SK-N-SH (cell line): ENCODE measurements at regions not wholly inside any gene's neighbourhood (a gene's known extent, or its start where the extent isn't known, plus 50 kb on each side); places are given as distances from the start of the nearest gene placed in this dataset.

Experiments used
- CTCF ChIA-PET: fragments of 300-600, 350-600 bp; formaldehyde crosslinking; extraction: SDS; loops from one replicate; lab custom pipeline; 2021; lab: Yijun Ruan, JAX
- POLR2A ChIA-PET: fragments of 350-600 bp; sonication (Branson Sonifier 250); formaldehyde crosslinking; extraction: SDS; loops from one replicate; lab custom pipeline; 2020; ENCODE audit warnings: antibody characterized with exemption, inconsistent platforms; lab: Yijun Ruan, JAX
- DNase-seq: peaks from one replicate; pipeline ENCODE4 v3.0.0; 2012
- H2AFZ ChIP-seq: fragments of 200-600 bp; sonication (generic); 2 replicates; pipeline ENCODE4 v1.8.1; 2016; ENCODE audit warnings: antibody characterized with exemption, mild to moderate bottlenecking, low read depth
- H3F3A ChIP-seq: fragments of 200-600 bp; sonication (generic); replicated peaks from 2 replicates; pipeline ENCODE3; 2016; ENCODE audit warnings: antibody characterized with exemption, mild to moderate bottlenecking; ENCODE audit not compliant: insufficient read depth
- H3K27ac ChIP-seq, 2 experiments: fragments of 200-500 bp in 1 of 2; fragments of 200-600 bp in 1 of 2; sonication (Bioruptor generic) in 1 of 2; sonication (generic), shearing (Covaris generic) in 1 of 2; 2 replicates each; pipeline versions ENCODE4 v1.5.1 to v1.6.1; 2014 to 2016; ENCODE audit warnings: low read depth in 2 of 2, inconsistent platforms in 1 of 2, low read length in 1 of 2, mild to moderate bottlenecking in 1 of 2, mixed read lengths in 1 of 2
- H3K27me3 ChIP-seq: fragments of 200-600 bp; sonication (generic), shearing (Covaris generic); 2 replicates; pipeline ENCODE4 v1.6.1; 2016; ENCODE audit warnings: mixed run types; ENCODE audit not compliant: insufficient read depth
- H3K36me3 ChIP-seq, 2 experiments: fragments of 200-500 bp in 1 of 2; fragments of 200-600 bp in 1 of 2; sonication (Bioruptor generic) in 1 of 2; sonication (generic) in 1 of 2; replicated peaks in 1 of 2; 2 replicates each; pipeline versions ENCODE3 to v1.5.1; 2014 to 2016; ENCODE audit warnings: low read length in 1 of 2, mild to moderate bottlenecking in 1 of 2; ENCODE audit not compliant: insufficient read depth in 2 of 2, control insufficient read depth in 1 of 2
- H3K4me1 ChIP-seq, 2 experiments: fragments of 200-500 bp in 1 of 2; fragments of 200-600 bp in 1 of 2; sonication (Bioruptor generic) in 1 of 2; sonication (generic), shearing (Covaris generic) in 1 of 2; 2 replicates each; pipeline versions ENCODE4 v1.5.1 to v1.6.1; 2014 to 2016; ENCODE audit warnings: low read depth in 1 of 2, low read length in 1 of 2, mixed run types in 1 of 2; ENCODE audit not compliant: insufficient read depth in 2 of 2, control insufficient read depth in 1 of 2
- H3K4me2 ChIP-seq: fragments of 200-600 bp; sonication (generic), shearing (Covaris generic); 2 replicates; pipeline ENCODE4 v1.6.1; 2017; ENCODE audit warnings: mixed run types
- H3K4me3 ChIP-seq, 2 experiments: fragments of 200-500 bp in 1 of 2; fragments of 200-600 bp in 1 of 2; sonication (Bioruptor generic) in 1 of 2; sonication (generic), shearing (Covaris generic) in 1 of 2; 2 replicates each; pipeline versions ENCODE4 v1.5.1 to v1.8.1; 2014 to 2016; ENCODE audit warnings: low read depth in 2 of 2, inconsistent platforms in 1 of 2, low read length in 1 of 2, mild to moderate bottlenecking in 1 of 2, mixed read lengths in 1 of 2, moderate library complexity in 1 of 2
- H3K79me2 ChIP-seq: fragments of 200-600 bp; sonication (generic); 2 replicates; pipeline ENCODE4 v1.8.1; 2017; ENCODE audit warnings: mild to moderate bottlenecking; ENCODE audit not compliant: insufficient read depth
- H3K9ac ChIP-seq: fragments of 200-600 bp; sonication (generic); 2 replicates; pipeline ENCODE4 v1.6.1; 2017; ENCODE audit warnings: mixed run types
- H3K9me2 ChIP-seq: fragments of 200-600 bp; sonication (generic); 2 replicates; pipeline ENCODE4 v1.6.1; 2017; ENCODE audit warnings: mixed run types
- H3K9me3 ChIP-seq: fragments of 200-600 bp; sonication (generic); 2 replicates; pipeline ENCODE4 v1.6.1; 2017; ENCODE audit warnings: mixed run types, mild to moderate bottlenecking, moderate library complexity
- H4K20me1 ChIP-seq: fragments of 200-600 bp; sonication (generic); 2 replicates; pipeline ENCODE4 v1.6.1; 2017; ENCODE audit warnings: mild to moderate bottlenecking, mixed run types; ENCODE audit not compliant: insufficient read depth
- ELF1 ChIP-seq: IDR thresholded peaks from 2 replicates; pipeline ENCODE4 v1.4.0; 2012
- EP300 ChIP-seq, 2 experiments: IDR thresholded peaks; 2 replicates each; pipeline versions ENCODE4 v1.4.0 to v1.6.1; 2012; ENCODE audit warnings: borderline replicate concordance in 1 of 2, low read depth in 1 of 2, low read length in 1 of 2
- FOSL2 ChIP-seq: IDR thresholded peaks from 2 replicates; pipeline ENCODE4 v1.4.0; 2012; ENCODE audit warnings: low read depth, mild to moderate bottlenecking, moderate library complexity, borderline replicate concordance
- FOXJ3 ChIP-seq: sonication (generic); formaldehyde crosslinking; IDR thresholded peaks from 2 replicates; pipeline ENCODE4 v1.5.1; 2020; ENCODE audit warnings: mild to moderate bottlenecking, missing genetic modification reagents
- JUND ChIP-seq: IDR thresholded peaks from 2 replicates; pipeline ENCODE4 v1.4.0; 2012
- MXI1 ChIP-seq: IDR thresholded peaks from 2 replicates; pipeline ENCODE4 v1.6.1; 2012; ENCODE audit warnings: mild to moderate bottlenecking, low read depth, low read length, improper control_type of control experiment
- NFIC ChIP-seq: IDR thresholded peaks from 2 replicates; pipeline ENCODE4 v1.4.0; 2012; ENCODE audit warnings: borderline replicate concordance
- NRF1 ChIP-seq: IDR thresholded peaks from 2 replicates; pipeline ENCODE4 v1.6.1; 2012; ENCODE audit warnings: low read depth, mild to moderate bottlenecking, low read length
- POLR2AphosphoS5 ChIP-seq: IDR thresholded peaks from 2 replicates; pipeline ENCODE4 v1.6.1; 2012; ENCODE audit warnings: low read depth, low read length
- RCOR1 ChIP-seq: fragments of 150-350 bp; IDR thresholded peaks from 2 replicates; pipeline ENCODE4 v1.6.1; 2017; ENCODE audit warnings: antibody characterized with exemption, low read length
- RFX5 ChIP-seq: IDR thresholded peaks from 2 replicates; pipeline ENCODE4 v1.6.1; 2012; ENCODE audit warnings: mild to moderate bottlenecking, improper control_type of control experiment, low read length
- RXRA ChIP-seq: IDR thresholded peaks from 2 replicates; pipeline ENCODE4 v1.4.0; 2012; ENCODE audit warnings: low read depth, mild to moderate bottlenecking, borderline replicate concordance
- TAF1 ChIP-seq: IDR thresholded peaks from 2 replicates; pipeline ENCODE4 v1.6.1; 2012; ENCODE audit warnings: low read depth, mild to moderate bottlenecking, low read length, moderate library complexity, borderline replicate concordance
- YY1 ChIP-seq: IDR thresholded peaks from 2 replicates; pipeline ENCODE4 v1.4.0; 2012; ENCODE audit warnings: low read depth, mild to moderate bottlenecking
- whole genome bisulfite sequencing: methylation state at CpG from one replicate; pipeline ENCODE4 v1.1.6; 2017; ENCODE audit warnings: low lambda C conversion rate; 5-methylcytosine and 5-hydroxymethylcytosine counted together
- TF ChIP-seq, protein P1 (sequence below): IDR thresholded peaks from 2 replicates; pipeline ENCODE4 v1.4.0; 2012; ENCODE audit warnings: low read depth, borderline replicate concordance
- TF ChIP-seq, protein P2 (sequence below): IDR thresholded peaks from 2 replicates; pipeline ENCODE4 v1.4.0; 2012; ENCODE audit warnings: low read depth
- TF ChIP-seq, protein P3 (sequence below): IDR thresholded peaks from 2 replicates; pipeline ENCODE4 v1.4.0; 2012; ENCODE audit warnings: low read depth, borderline replicate concordance
- TF ChIP-seq, protein P4 (sequence below): IDR thresholded peaks from 2 replicates; pipeline ENCODE4 v1.6.1; 2012; ENCODE audit warnings: mild to moderate bottlenecking, low read depth, low read length, moderate library complexity

DNA sequence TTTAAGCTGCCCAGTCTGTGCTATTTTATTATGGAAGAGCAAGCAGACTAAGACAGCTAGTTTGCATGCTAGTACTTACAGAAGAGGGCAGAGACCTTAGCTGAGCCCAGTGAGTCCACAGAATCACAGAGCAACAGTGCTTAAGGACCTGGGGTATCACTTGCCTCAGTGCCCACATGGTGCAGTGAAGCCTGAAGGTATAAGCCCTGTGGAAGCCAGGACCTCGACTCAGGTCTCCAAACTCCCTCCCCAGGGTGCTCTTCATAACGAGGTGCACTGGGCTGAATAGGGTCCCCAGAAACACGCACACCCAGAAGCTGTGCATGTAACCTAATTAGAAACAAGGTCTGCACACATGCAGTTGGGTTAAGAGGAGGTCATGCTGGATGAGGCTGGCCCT is 718.1 kb downstream of the GALR1 start (continued):
- TF ChIP-seq, protein P1, sequence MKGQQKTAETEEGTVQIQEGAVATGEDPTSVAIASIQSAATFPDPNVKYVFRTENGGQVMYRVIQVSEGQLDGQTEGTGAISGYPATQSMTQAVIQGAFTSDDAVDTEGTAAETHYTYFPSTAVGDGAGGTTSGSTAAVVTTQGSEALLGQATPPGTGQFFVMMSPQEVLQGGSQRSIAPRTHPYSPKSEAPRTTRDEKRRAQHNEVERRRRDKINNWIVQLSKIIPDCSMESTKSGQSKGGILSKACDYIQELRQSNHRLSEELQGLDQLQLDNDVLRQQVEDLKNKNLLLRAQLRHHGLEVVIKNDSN: no peak
- TF ChIP-seq NRF1 (no peak), NFIC (no peak), EP300 (IDR thresholded peaks at IDR 0.05; ENCODE audit: borderline replicate concordance in 1 of 2, low read depth in 1 of 2, low read length in 1 of 2) (no peak), RFX5 (no peak), MXI1 (no peak)
- TF ChIP-seq, protein P2, sequence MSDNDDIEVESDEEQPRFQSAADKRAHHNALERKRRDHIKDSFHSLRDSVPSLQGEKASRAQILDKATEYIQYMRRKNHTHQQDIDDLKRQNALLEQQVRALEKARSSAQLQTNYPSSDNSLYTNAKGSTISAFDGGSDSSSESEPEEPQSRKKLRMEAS: no peak

DNA sequence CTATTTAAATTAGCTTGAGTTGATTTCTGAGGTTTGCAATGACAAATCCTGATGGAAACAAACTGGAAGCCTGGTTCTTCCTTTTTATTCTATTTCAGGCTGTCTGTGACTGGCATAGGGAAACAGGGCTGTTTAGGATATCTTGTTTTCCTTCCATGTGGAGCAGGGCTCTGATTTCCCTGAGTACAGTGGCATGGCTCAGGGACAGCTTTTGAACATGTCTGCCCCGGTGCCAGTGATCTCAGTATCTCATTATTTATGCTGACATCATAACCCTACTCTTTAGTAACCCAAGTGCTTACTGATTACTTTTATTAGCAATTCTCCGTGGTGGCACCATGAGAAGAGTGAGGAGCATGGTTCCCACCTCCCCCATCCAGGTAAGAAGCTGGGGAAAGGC is 720.3 kb downstream of the GALR1 start:
- H3K79me2 ChIP-seq: no peaks in the 10 kb centered on the region
- H3K4me1 ChIP-seq: no peaks in the 10 kb centered on the region
- POLR2A ChIA-PET: no interaction called here
- no peaks in the 10 kb centered on the region for H3K9me2 ChIP-seq
- no peak for DNase-seq
- no peaks in the 10 kb centered on the region for H3K27me3 ChIP-seq
- H3K36me3 ChIP-seq: no peaks in the 10 kb centered on the region
- CTCF ChIA-PET: no interaction called here
- no peak overlapping the region for H2AFZ ChIP-seq
- H3K27ac ChIP-seq: no peak overlapping the region
- TF ChIP-seq RXRA (no peak), RCOR1 (no peak), ELF1 (no peak), FOSL2 (no peak), MXI1 (no peak), POLR2AphosphoS5 (no peak), JUND (no peak), NFIC (no peak), YY1 (no peak), TAF1 (no peak), FOXJ3 (no peak)
- TF ChIP-seq, protein P3, sequence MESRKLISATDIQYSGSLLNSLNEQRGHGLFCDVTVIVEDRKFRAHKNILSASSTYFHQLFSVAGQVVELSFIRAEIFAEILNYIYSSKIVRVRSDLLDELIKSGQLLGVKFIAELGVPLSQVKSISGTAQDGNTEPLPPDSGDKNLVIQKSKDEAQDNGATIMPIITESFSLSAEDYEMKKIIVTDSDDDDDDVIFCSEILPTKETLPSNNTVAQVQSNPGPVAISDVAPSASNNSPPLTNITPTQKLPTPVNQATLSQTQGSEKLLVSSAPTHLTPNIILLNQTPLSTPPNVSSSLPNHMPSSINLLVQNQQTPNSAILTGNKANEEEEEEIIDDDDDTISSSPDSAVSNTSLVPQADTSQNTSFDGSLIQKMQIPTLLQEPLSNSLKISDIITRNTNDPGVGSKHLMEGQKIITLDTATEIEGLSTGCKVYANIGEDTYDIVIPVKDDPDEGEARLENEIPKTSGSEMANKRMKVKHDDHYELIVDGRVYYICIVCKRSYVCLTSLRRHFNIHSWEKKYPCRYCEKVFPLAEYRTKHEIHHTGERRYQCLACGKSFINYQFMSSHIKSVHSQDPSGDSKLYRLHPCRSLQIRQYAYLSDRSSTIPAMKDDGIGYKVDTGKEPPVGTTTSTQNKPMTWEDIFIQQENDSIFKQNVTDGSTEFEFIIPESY: no peak
- TF ChIP-seq, protein P4, sequence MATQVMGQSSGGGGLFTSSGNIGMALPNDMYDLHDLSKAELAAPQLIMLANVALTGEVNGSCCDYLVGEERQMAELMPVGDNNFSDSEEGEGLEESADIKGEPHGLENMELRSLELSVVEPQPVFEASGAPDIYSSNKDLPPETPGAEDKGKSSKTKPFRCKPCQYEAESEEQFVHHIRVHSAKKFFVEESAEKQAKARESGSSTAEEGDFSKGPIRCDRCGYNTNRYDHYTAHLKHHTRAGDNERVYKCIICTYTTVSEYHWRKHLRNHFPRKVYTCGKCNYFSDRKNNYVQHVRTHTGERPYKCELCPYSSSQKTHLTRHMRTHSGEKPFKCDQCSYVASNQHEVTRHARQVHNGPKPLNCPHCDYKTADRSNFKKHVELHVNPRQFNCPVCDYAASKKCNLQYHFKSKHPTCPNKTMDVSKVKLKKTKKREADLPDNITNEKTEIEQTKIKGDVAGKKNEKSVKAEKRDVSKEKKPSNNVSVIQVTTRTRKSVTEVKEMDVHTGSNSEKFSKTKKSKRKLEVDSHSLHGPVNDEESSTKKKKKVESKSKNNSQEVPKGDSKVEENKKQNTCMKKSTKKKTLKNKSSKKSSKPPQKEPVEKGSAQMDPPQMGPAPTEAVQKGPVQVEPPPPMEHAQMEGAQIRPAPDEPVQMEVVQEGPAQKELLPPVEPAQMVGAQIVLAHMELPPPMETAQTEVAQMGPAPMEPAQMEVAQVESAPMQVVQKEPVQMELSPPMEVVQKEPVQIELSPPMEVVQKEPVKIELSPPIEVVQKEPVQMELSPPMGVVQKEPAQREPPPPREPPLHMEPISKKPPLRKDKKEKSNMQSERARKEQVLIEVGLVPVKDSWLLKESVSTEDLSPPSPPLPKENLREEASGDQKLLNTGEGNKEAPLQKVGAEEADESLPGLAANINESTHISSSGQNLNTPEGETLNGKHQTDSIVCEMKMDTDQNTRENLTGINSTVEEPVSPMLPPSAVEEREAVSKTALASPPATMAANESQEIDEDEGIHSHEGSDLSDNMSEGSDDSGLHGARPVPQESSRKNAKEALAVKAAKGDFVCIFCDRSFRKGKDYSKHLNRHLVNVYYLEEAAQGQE: no peak
- no peaks in the 10 kb centered on the region for H3F3A ChIP-seq
- no peaks in the 10 kb centered on the region for H4K20me1 ChIP-seq
- no peak overlapping the region for H3K4me3 ChIP-seq
- WGBS: 0% methylated on average over 2 of the region's 2 CpGs
- H3K9me3 ChIP-seq: no peaks in the 10 kb centered on the region
- no peak overlapping the region for H3K9ac ChIP-seq
- H3K4me2 ChIP-seq: no peak overlapping the region
